GM12878 (cell line): ENCODE measurements at regions not wholly inside any gene's neighbourhood (a gene's known extent, or its start where the extent isn't known, plus 50 kb on each side); places are given as distances from the start of the nearest gene placed in this dataset.

Experiments used
- ATAC-seq: fragments of 200-7000 bp; cut with Tn5 transposase; 3 replicates; pipeline ENCODE4 v1.9.1; 2020; ENCODE audit warnings: mild to moderate bottlenecking, moderate library complexity
- BruUV-seq: library from RNA; stranded (reverse); fragments of 400-500 nt; replicated peaks from 2 replicates; lab custom pipeline; 2021; lab: Mats Ljungman, UMichigan
- CTCF ChIA-PET: fragments of 300-600 bp; sonication (Branson Sonifier 250); formaldehyde crosslinking; extraction: SDS; loops from one replicate; lab custom pipeline; 2021; ENCODE audit warnings: inconsistent platforms; lab: Yijun Ruan, JAX
- POLR2A ChIA-PET: fragments of 350-600 bp; formaldehyde crosslinking; extraction: SDS; loops from one replicate; lab custom pipeline; 2021; ENCODE audit warnings: inconsistent platforms; lab: Charles Lee
- RAD21 ChIA-PET: fragments of 300-600 bp; sonication (Branson Sonifier 250); formaldehyde crosslinking; loops from one replicate; lab custom pipeline; 2023; ENCODE audit warnings: antibody characterized with exemption; ENCODE audit not compliant: unreplicated experiment; lab: Charles Lee
- SMC1A ChIA-PET: fragments of 300-600 bp; sonication (Branson Sonifier 250); formaldehyde crosslinking; loops from one replicate; lab custom pipeline; 2023; ENCODE audit not compliant: unreplicated experiment, uncharacterized antibody; lab: Charles Lee
- DNase-seq: peaks from one replicate; pipeline ENCODE4 v3.0.0-alpha.2; 2011; ENCODE audit warnings: low read depth, low spot score
- FAIRE-seq: peaks from 3 replicates; lab custom pipeline; 2011; peaks lifted over from hg19 to GRCh38; lab: Jason Lieb, UNC
- H2AFZ ChIP-seq: 2 replicates; pipeline ENCODE4 v1.6.0; 2011; ENCODE audit warnings: low read depth, low read length, control low read depth; ENCODE audit not compliant: control insufficient read depth
- H3K27ac ChIP-seq: 2 replicates; pipeline ENCODE4 v1.5.1; 2011; ENCODE audit warnings: control low read depth; ENCODE audit not compliant: control insufficient read depth, insufficient read depth
- H3K27me3 ChIP-seq, 2 experiments: replicated peaks in 1 of 2; 2 replicates each; pipeline versions ENCODE4 v1.6.0 to v1.6.1; 2011; ENCODE audit warnings: low read length in 1 of 2; ENCODE audit not compliant: control insufficient read depth in 2 of 2, insufficient read depth in 2 of 2
- H3K36me3 ChIP-seq, 2 experiments: 2 replicates each; pipeline ENCODE4 v1.5.1; 2011; ENCODE audit warnings: low read length in 1 of 2; ENCODE audit not compliant: control insufficient read depth in 2 of 2, insufficient read depth in 2 of 2
- H3K4me1 ChIP-seq: 2 replicates; pipeline ENCODE4 v1.6.1; 2011; ENCODE audit warnings: mild to moderate bottlenecking, low read length, moderate library complexity, mixed read lengths; ENCODE audit not compliant: control insufficient read depth, insufficient read depth
- H3K4me2 ChIP-seq: 2 replicates; pipeline ENCODE4 v1.6.0; 2011; ENCODE audit warnings: control low read depth; ENCODE audit not compliant: control insufficient read depth, insufficient read depth
- H3K4me3 ChIP-seq: fragments of 200-600 bp; sonication (generic); 2 replicates; pipeline ENCODE4 v1.5.1; 2016
- H3K79me2 ChIP-seq: 2 replicates; pipeline ENCODE4 v1.6.0; 2011; ENCODE audit warnings: low read length; ENCODE audit not compliant: control insufficient read depth, insufficient read depth
- H3K9ac ChIP-seq: 2 replicates; pipeline ENCODE4 v1.8.0; 2011; ENCODE audit warnings: low read length, control low read depth, mixed read lengths; ENCODE audit not compliant: control insufficient read depth, insufficient read depth
- H3K9me3 ChIP-seq: replicated peaks from 3 replicates; pipeline ENCODE4 v1.5.1; 2011; ENCODE audit warnings: mild to moderate bottlenecking, low read length; ENCODE audit not compliant: control insufficient read depth, insufficient read depth
- H4K20me1 ChIP-seq: 2 replicates; pipeline ENCODE4 v1.6.0; 2011; ENCODE audit not compliant: control insufficient read depth, insufficient read depth
- HDAC6 ChIP-seq: fragments of 200-600 bp; sonication (generic); IDR thresholded peaks from one replicate; pipeline ENCODE4 v1.8.0; 2017; ENCODE audit warnings: antibody characterized with exemption; ENCODE audit not compliant: unreplicated experiment
- KAT2A ChIP-seq: conservative IDR thresholded peaks from 2 replicates; pipeline ENCODE4 v1.6.1; 2011; ENCODE audit warnings: low read depth, low read length; ENCODE audit not compliant: control insufficient read depth
- SMARCA5 ChIP-seq: fragments of 450-650 bp; IDR thresholded peaks from 2 replicates; pipeline ENCODE4 v1.6.1; 2017; ENCODE audit warnings: mild to moderate bottlenecking
- SRF ChIP-seq, 2 experiments: IDR thresholded peaks; 2 replicates each; pipeline ENCODE4 v1.6.1; 2011; ENCODE audit warnings: low read depth in 2 of 2, low read length in 2 of 2, mild to moderate bottlenecking in 1 of 2, moderate library complexity in 1 of 2
- WGBS: methylation state at CpG from one replicate; pipeline ENCODE4 v1.1.6; 2016; ENCODE audit warnings: low lambda C conversion rate; ENCODE audit not compliant: insufficient replicate concordance, insufficient coverage; ENCODE audit errors: missing lambda C conversion rate; 5-methylcytosine and 5-hydroxymethylcytosine counted together
- in situ Hi-C: fragments of 300-500 bp; cut with MboI; formaldehyde crosslinking; loops from 9 replicates; pipeline ENCODE4 v1.14.3; 2018; ENCODE audit warnings: mixed read lengths
- intact Hi-C: fragments of 100-400 bp; cut with micrococcal nuclease; formaldehyde crosslinking; loops from one replicate; pipeline ENCODE4 v1.14.2; 2022; ENCODE audit not compliant: unreplicated experiment
- TF ChIP-seq, protein P1 (sequence below): IDR thresholded peaks from 2 replicates; pipeline ENCODE4 v1.6.1; 2012; ENCODE audit warnings: low read depth, low read length, improper control_type of control experiment
- TF ChIP-seq, protein P2 (sequence below): fragments of 450-650 bp; IDR thresholded peaks from 2 replicates; pipeline ENCODE4 v1.6.1; 2018; ENCODE audit warnings: mild to moderate bottlenecking, low read depth, moderate library complexity; ENCODE audit not compliant: partially characterized antibody

DNA sequence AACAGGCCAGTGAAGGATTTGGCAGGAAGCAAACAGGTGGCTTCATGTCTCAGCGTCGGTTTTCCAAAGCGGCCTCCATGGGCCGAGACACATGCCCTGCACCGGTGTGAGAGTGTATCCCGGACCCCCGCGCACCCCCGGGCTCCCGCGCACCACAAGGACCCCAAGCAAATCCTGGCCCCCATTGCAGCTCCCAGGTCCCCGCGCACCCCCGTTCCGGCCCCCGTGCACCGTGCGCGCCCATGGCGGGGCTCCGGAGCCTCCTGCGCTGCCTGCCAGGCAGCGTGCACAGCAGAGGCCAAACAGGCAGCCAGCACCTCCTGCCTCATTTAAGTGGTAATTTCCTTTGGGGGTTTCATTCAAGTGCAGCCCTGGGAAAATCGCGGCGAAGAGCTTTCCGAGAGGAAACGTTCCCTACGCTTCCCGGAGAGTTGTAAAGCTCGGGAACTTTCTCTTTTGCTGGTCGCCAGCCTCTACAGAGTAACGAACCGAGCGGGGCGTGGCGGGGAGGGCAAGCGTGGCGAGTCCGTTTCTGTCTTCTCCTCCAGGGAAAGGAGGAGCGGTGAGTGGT is 145.5 kb upstream of the SLC24A2 start:
- intact Hi-C loops (no loop called here), in situ Hi-C loops (no loop called here)
- Histone ChIP-seq H3K4me3 (no peak overlapping the region), H3K79me2 (no peaks in the 10 kb centered on the region), H3K27ac (no peak overlapping the region), H3K9me3 (no peaks in the 10 kb centered on the region), H3K4me1 (no peaks in the 10 kb centered on the region), H2AFZ (no peak overlapping the region; the same call in 1 of the 2 replicates), H3K4me2 (no peak overlapping the region), H3K36me3 (no peaks in the 10 kb centered on the region), H3K9ac (no peak overlapping the region), H3K27me3 (no peaks in the 10 kb centered on the region), H4K20me1 (no peaks in the 10 kb centered on the region)
- POLR2A ChIA-PET: no interaction called here
- TF ChIP-seq SMARCA5: no peak
- TF ChIP-seq, protein P1, sequence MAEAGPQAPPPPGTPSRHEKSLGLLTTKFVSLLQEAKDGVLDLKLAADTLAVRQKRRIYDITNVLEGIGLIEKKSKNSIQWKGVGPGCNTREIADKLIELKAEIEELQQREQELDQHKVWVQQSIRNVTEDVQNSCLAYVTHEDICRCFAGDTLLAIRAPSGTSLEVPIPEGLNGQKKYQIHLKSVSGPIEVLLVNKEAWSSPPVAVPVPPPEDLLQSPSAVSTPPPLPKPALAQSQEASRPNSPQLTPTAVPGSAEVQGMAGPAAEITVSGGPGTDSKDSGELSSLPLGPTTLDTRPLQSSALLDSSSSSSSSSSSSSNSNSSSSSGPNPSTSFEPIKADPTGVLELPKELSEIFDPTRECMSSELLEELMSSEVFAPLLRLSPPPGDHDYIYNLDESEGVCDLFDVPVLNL: no peak
- TF ChIP-seq HDAC6: no peak
- no peak for TF ChIP-seq SRF (IDR thresholded peaks at IDR 0.05; ENCODE audit: low read depth in 2 of 2, low read length in 2 of 2)
- no peak for TF ChIP-seq KAT2A
- TF ChIP-seq, protein P2, sequence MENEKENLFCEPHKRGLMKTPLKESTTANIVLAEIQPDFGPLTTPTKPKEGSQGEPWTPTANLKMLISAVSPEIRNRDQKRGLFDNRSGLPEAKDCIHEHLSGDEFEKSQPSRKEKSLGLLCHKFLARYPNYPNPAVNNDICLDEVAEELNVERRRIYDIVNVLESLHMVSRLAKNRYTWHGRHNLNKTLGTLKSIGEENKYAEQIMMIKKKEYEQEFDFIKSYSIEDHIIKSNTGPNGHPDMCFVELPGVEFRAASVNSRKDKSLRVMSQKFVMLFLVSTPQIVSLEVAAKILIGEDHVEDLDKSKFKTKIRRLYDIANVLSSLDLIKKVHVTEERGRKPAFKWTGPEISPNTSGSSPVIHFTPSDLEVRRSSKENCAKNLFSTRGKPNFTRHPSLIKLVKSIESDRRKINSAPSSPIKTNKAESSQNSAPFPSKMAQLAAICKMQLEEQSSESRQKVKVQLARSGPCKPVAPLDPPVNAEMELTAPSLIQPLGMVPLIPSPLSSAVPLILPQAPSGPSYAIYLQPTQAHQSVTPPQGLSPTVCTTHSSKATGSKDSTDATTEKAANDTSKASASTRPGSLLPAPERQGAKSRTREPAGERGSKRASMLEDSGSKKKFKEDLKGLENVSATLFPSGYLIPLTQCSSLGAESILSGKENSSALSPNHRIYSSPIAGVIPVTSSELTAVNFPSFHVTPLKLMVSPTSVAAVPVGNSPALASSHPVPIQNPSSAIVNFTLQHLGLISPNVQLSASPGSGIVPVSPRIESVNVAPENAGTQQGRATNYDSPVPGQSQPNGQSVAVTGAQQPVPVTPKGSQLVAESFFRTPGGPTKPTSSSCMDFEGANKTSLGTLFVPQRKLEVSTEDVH: no peak
- CTCF ChIA-PET: no interaction called here
- BruUV-seq: no TSS peak
- RAD21 ChIA-PET: no interaction called here
- ATAC-seq (no peak), DNase-seq (no peak), FAIRE-seq (no peak)
- SMC1A ChIA-PET: no interaction called here
- 61% methylated on average over 35 of the region's 41 CpGs for WGBS
